Thyroid gland (tissue), 4 donors: ENCODE measurements at regions not wholly inside any gene's neighbourhood (a gene's known extent, or its start where the extent isn't known, plus 50 kb on each side); places are given as distances from the start of the nearest gene placed in this dataset.

Experiments used
- DNase-seq, 2 donors: peaks; one replicate each; pipeline ENCODE4 v3.0.0-alpha.2; 2019
- H3K27ac ChIP-seq, 3 donors: fragments of 200-600 bp; sonication (generic); 1 replicate in 2 of 3; 2 replicates in 1 of 3; pipeline ENCODE4 v1.5.1; 2016 to 2019; ENCODE audit warnings: mild to moderate bottlenecking in 1 of 3, moderate library complexity in 1 of 3
- H3K27me3 ChIP-seq: fragments of 200-600 bp; sonication (generic); one replicate; pipeline ENCODE4 v1.5.1; 2019
- H3K36me3 ChIP-seq, 2 donors: fragments of 200-600 bp; sonication (generic); one replicate each; pipeline ENCODE4 v1.5.1; 2016 to 2019
- H3K4me1 ChIP-seq, 2 donors: fragments of 200-600 bp; sonication (generic); one replicate each; pipeline ENCODE4 v1.5.1; 2017 to 2019
- H3K4me3 ChIP-seq, 3 donors: fragments of 200-600 bp; sonication (generic); replicated peaks in 1 of 3; 1 replicate in 2 of 3; 2 replicates in 1 of 3; pipeline ENCODE4 v1.5.1; 2016; ENCODE audit warnings: mild to moderate bottlenecking in 1 of 3
- H3K9me3 ChIP-seq: fragments of 200-600 bp; sonication (generic); one replicate; pipeline ENCODE4 v1.5.1; 2017
- CTCF ChIP-seq, 6 experiments: fragments of 200-600 bp in 3 of 6; fragments of 450-650 bp in 3 of 6; sonication (generic) in 3 of 6; IDR thresholded peaks; one replicate each; pipeline ENCODE4 v1.5.1; 2016 to 2019; ENCODE audit warnings: antibody characterized with exemption in 6 of 6, mild to moderate bottlenecking in 2 of 6, inconsistent platforms in 1 of 6, moderate library complexity in 1 of 6
- POLR2A ChIP-seq, 2 donors: fragments of 450-650 bp; IDR thresholded peaks; one replicate each; pipeline ENCODE4 v1.6.1; 2017; ENCODE audit warnings: antibody characterized with exemption in 2 of 2, mild to moderate bottlenecking in 2 of 2, moderate library complexity in 1 of 2
- WGBS, 2 donors: methylation state at CpG; one replicate each; pipeline ENCODE4 v1.1.5; 2017; 5-methylcytosine and 5-hydroxymethylcytosine counted together
- intact Hi-C: fragments of 100-400 bp; cut with DNase I; formaldehyde crosslinking; loops from one replicate; pipeline ENCODE4 v1.15.1; 2023

- H3K9me3 ChIP-seq: no peaks in the 10 kb centered on the region
- no peak overlapping the region for H3K4me3 ChIP-seq
- H3K27me3 ChIP-seq: no peaks in the 10 kb centered on the region
- no peak for DNase-seq
- H3K4me1 ChIP-seq: no peaks in the 10 kb centered on the region
- TF ChIP-seq POLR2A (IDR thresholded peaks at IDR 0.05) (no peak), CTCF (IDR thresholded peaks at IDR 0.05) (no peak)
- H3K27ac ChIP-seq: no peak overlapping the region
- WGBS, 2 donors: 91 to 92% methylated on average over 8 of the region's 8 CpGs
- intact Hi-C loops: loop anchor here (10.0 kb wide), 1 partner anchor 350 kb away; no protein-coding TSS in a partner anchor
- H3K36me3 ChIP-seq: no peaks in the 10 kb centered on the region
Observed at GRCh38 chr21:27704567-27705166, 737.8 kb upstream of the ADAMTS5 start.

DNA sequence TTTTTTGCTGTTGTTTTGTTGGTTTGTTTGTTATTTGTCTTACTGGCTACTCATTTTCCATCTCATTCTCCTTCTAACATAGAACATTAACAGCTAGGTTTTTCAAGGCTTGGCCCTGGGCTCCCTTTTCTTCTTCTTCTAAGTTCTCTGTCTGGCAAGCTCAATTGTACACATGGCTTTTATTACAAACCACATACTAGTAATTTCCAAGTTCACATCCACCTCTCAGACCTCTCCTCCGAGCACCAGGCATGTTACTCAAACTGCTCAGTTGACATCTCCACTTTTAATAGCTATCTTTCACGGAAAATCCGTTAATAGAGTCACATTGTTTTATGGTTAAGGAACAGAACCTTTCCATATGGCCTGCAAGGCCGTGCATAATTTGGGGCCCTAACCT is 736.9 kb upstream of the ADAMTS5 start:
- no peak for DNase-seq
- TF ChIP-seq CTCF (IDR thresholded peaks at IDR 0.05) (no peak), POLR2A (IDR thresholded peaks at IDR 0.05) (no peak)
- Histone ChIP-seq H3K9me3 (no peaks in the 10 kb centered on the region), H3K4me3 (no peak overlapping the region), H3K4me1 (no peaks in the 10 kb centered on the region), H3K27me3 (no peaks in the 10 kb centered on the region), H3K36me3 (no peaks in the 10 kb centered on the region), H3K27ac (no peak overlapping the region)
- intact Hi-C loops: loop anchor here (10.0 kb wide), 1 partner anchor 351 kb away; no protein-coding TSS in a partner anchor
- 78 to 85% methylated on average over 4 of the region's 4 CpGs for WGBS, 2 donors

GRCh38 chr21:27700974-27701614 is 734.2 kb upstream of the ADAMTS5 start:
- H3K4me1 ChIP-seq: no peaks in the 10 kb centered on the region
- intact Hi-C loops: loop anchor here (10.0 kb wide), 1 partner anchor 354 kb away; no protein-coding TSS in a partner anchor
- 6 to 7% methylated on average over 14 of the region's 14 CpGs for WGBS, 2 donors
- no peaks in the 10 kb centered on the region for H3K9me3 ChIP-seq
- DNase-seq: peak; percentile 84 to 90
- H3K27ac ChIP-seq: no peak overlapping the region
- no peaks in the 10 kb centered on the region for H3K27me3 ChIP-seq
- H3K36me3 ChIP-seq: no peaks in the 10 kb centered on the region
- no peak for TF ChIP-seq POLR2A (IDR thresholded peaks at IDR 0.05)
- TF ChIP-seq CTCF (IDR thresholded peaks at IDR 0.05): peak; percentile 48 to 85 (median 76)
- H3K4me3 ChIP-seq: no peak overlapping the region

GRCh38 chr21:27695246-27695645 is 728.4 kb upstream of the ADAMTS5 start:
- Histone ChIP-seq H3K4me3 (no peak overlapping the region), H3K4me1 (no peaks in the 10 kb centered on the region), H3K36me3 (no peaks in the 10 kb centered on the region), H3K9me3 (no peaks in the 10 kb centered on the region), H3K27ac (no peak overlapping the region), H3K27me3 (no peaks in the 10 kb centered on the region)
- DNase-seq: no peak
- 96 to 97% methylated on average over 1 of the region's 1 CpG for WGBS, 2 donors
- TF ChIP-seq CTCF (IDR thresholded peaks at IDR 0.05) (no peak), POLR2A (IDR thresholded peaks at IDR 0.05) (no peak)
- intact Hi-C loops: no loop called here

DNA sequence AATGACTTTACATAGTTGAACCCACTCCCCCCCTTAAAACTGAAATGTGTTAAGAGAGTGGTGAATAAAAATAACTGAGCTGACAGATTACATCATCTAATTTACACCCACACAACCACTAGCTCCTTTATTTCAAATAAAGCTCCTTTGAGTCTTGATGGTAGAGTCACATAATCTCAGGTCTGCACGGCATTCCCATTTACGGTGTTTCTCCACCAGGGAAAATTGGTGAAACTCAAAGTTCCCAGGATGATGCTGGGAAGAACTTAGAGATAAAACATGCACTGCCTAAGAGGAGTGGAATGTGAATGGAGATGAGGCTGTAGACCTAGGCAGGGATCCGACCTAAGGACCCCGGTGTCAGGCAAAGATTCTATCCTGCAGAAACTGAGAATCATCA is 727.8 kb upstream of the ADAMTS5 start:
- H3K27me3 ChIP-seq: no peaks in the 10 kb centered on the region
- no peak overlapping the region for H3K4me3 ChIP-seq
- 77 to 91% methylated on average over 4 of the region's 4 CpGs for WGBS, 2 donors
- no peak for TF ChIP-seq CTCF (IDR thresholded peaks at IDR 0.05)
- no peak for TF ChIP-seq POLR2A (IDR thresholded peaks at IDR 0.05)
- no peaks in the 10 kb centered on the region for H3K4me1 ChIP-seq
- no peaks in the 10 kb centered on the region for H3K36me3 ChIP-seq
- no peak overlapping the region for H3K27ac ChIP-seq
- intact Hi-C loops: no loop called here
- DNase-seq: no peak
- no peaks in the 10 kb centered on the region for H3K9me3 ChIP-seq
